ENCODE measurements at regions not wholly inside any gene's neighbourhood (a gene's known extent, or its start where the extent isn't known, plus 50 kb on each side); places are given as distances from the start of the nearest gene placed in this dataset.

- H3K27me3 Mint-ChIP-seq: no peaks in the 10 kb centered on the region
- H3K36me3 Mint-ChIP-seq: no peaks in the 10 kb centered on the region
- H3K4me1 Mint-ChIP-seq: no peaks in the 10 kb centered on the region
- ATAC-seq (no peak), DNase-seq (no peak)
- no peak overlapping the region for H3K27ac Mint-ChIP-seq
- peaks cover 0 to 7% (median 0%) of the 10 kb centered on the region in 9 donors for H3K9me3 Mint-ChIP-seq
- H3K4me3 Mint-ChIP-seq: no peak overlapping the region
- POLR2A ChIA-PET: no interaction called here
Measured at GRCh38 chr10:57294698-57295097, 933.6 kb upstream of the ZWINT start.

GRCh38 chr10:57288754-57289153 lies 927.7 kb upstream of the ZWINT start:
- POLR2A ChIA-PET: no interaction called here
- no peaks in the 10 kb centered on the region for H3K27me3 Mint-ChIP-seq
- H3K27ac Mint-ChIP-seq: no peak overlapping the region
- DNase-seq (no peak), ATAC-seq (no peak)
- H3K4me3 Mint-ChIP-seq: no peak overlapping the region
- H3K9me3 Mint-ChIP-seq: peaks cover 0 to 17% (median 6%) of the 10 kb centered on the region in 9 donors
- no peaks in the 10 kb centered on the region for H3K36me3 Mint-ChIP-seq
- no peaks in the 10 kb centered on the region for H3K4me1 Mint-ChIP-seq

- Mint-ChIP-seq H3K27me3 (no peaks in the 10 kb centered on the region), H3K27ac (no peak overlapping the region), H3K4me3 (no peak overlapping the region), H3K4me1 (no peaks in the 10 kb centered on the region), H3K9me3 (peaks cover 0 to 28% (median 4%) of the 10 kb centered on the region in 9 donors), H3K36me3 (no peaks in the 10 kb centered on the region)
- ATAC-seq (no peak), DNase-seq (no peak)
- POLR2A ChIA-PET: no interaction called here
Measured at GRCh38 chr10:57262892-57263291, 901.8 kb upstream of the ZWINT start.

- Mint-ChIP-seq H3K9me3 (peaks cover 0 to 30% (median 11%) of the 10 kb centered on the region in 9 donors), H3K27ac (no peak overlapping the region), H3K4me3 (no peak overlapping the region), H3K4me1 (no peaks in the 10 kb centered on the region), H3K27me3 (no peaks in the 10 kb centered on the region), H3K36me3 (no peaks in the 10 kb centered on the region)
- POLR2A ChIA-PET: no interaction called here
- no peak for DNase-seq
- ATAC-seq: no peak
Measured at GRCh38 chr10:57260175-57260574, 899.1 kb upstream of the ZWINT start.

- Mint-ChIP-seq H3K36me3 (no peaks in the 10 kb centered on the region), H3K9me3 (peaks cover 0 to 12% (median 0%) of the 10 kb centered on the region in 9 donors), H3K4me3 (no peak overlapping the region), H3K27ac (no peak overlapping the region), H3K27me3 (no peaks in the 10 kb centered on the region), H3K4me1 (no peaks in the 10 kb centered on the region)
- no peak for DNase-seq
- POLR2A ChIA-PET: no interaction called here
- no peak for ATAC-seq
Measured at GRCh38 chr10:57249615-57250281, 888.7 kb upstream of the ZWINT start.

- H3K36me3 Mint-ChIP-seq: no peaks in the 10 kb centered on the region
- no peaks in the 10 kb centered on the region for H3K27me3 Mint-ChIP-seq
- no peak overlapping the region for H3K4me3 Mint-ChIP-seq
- no peak for ATAC-seq
- peaks cover 0 to 14% (median 0%) of the 10 kb centered on the region in 9 donors for H3K9me3 Mint-ChIP-seq
- H3K27ac Mint-ChIP-seq: no peak overlapping the region
- H3K4me1 Mint-ChIP-seq: no peaks in the 10 kb centered on the region
- no peak for DNase-seq
- POLR2A ChIA-PET: no interaction called here
Measured at GRCh38 chr10:57247271-57247670, 886.2 kb upstream of the ZWINT start.

GRCh38 chr10:57225920-57226319 lies 864.9 kb upstream of the ZWINT start:
- ATAC-seq (no peak), DNase-seq (no peak)
- peaks cover 4 to 22% (median 15%) of the 10 kb centered on the region in 9 donors for H3K9me3 Mint-ChIP-seq
- H3K27me3 Mint-ChIP-seq: no peaks in the 10 kb centered on the region
- POLR2A ChIA-PET: no interaction called here
- H3K4me3 Mint-ChIP-seq: no peak overlapping the region
- H3K36me3 Mint-ChIP-seq: no peaks in the 10 kb centered on the region
- H3K27ac Mint-ChIP-seq: no peak overlapping the region
- H3K4me1 Mint-ChIP-seq: no peaks in the 10 kb centered on the region

- no peak overlapping the region for H3K27ac Mint-ChIP-seq
- no peaks in the 10 kb centered on the region for H3K36me3 Mint-ChIP-seq
- no peaks in the 10 kb centered on the region for H3K4me1 Mint-ChIP-seq
- POLR2A ChIA-PET: no interaction called here
- H3K4me3 Mint-ChIP-seq: no peak overlapping the region
- DNase-seq: no peak
- peaks cover 4 to 20% (median 11%) of the 10 kb centered on the region in 9 donors for H3K9me3 Mint-ChIP-seq
- ATAC-seq: no peak
- H3K27me3 Mint-ChIP-seq: no peaks in the 10 kb centered on the region
Measured at GRCh38 chr10:57224811-57225210, 863.8 kb upstream of the ZWINT start.

- H3K27ac Mint-ChIP-seq: no peak overlapping the region
- ATAC-seq: no peak
- H3K4me1 Mint-ChIP-seq: no peaks in the 10 kb centered on the region
- no peaks in the 10 kb centered on the region for H3K27me3 Mint-ChIP-seq
- no peak overlapping the region for H3K4me3 Mint-ChIP-seq
- DNase-seq: no peak
- no peaks in the 10 kb centered on the region for H3K36me3 Mint-ChIP-seq
- POLR2A ChIA-PET: no interaction called here
- peaks cover 0 to 37% (median 6%) of the 10 kb centered on the region in 9 donors for H3K9me3 Mint-ChIP-seq
Measured at GRCh38 chr10:57222603-57223002, 861.5 kb upstream of the ZWINT start.

- no peak for DNase-seq
- POLR2A ChIA-PET: no interaction called here
- H3K4me1 Mint-ChIP-seq: no peaks in the 10 kb centered on the region
- no peak overlapping the region for H3K27ac Mint-ChIP-seq
- H3K4me3 Mint-ChIP-seq: no peak overlapping the region
- no peak for ATAC-seq
- H3K9me3 Mint-ChIP-seq: peaks cover 0 to 34% (median 6%) of the 10 kb centered on the region in 9 donors
- H3K27me3 Mint-ChIP-seq: no peaks in the 10 kb centered on the region
- no peaks in the 10 kb centered on the region for H3K36me3 Mint-ChIP-seq
Measured at GRCh38 chr10:57222129-57222528, 861.1 kb upstream of the ZWINT start.

- no peak overlapping the region for H3K27ac Mint-ChIP-seq
- no peaks in the 10 kb centered on the region for H3K36me3 Mint-ChIP-seq
- no peaks in the 10 kb centered on the region for H3K4me1 Mint-ChIP-seq
- POLR2A ChIA-PET: no interaction called here
- H3K9me3 Mint-ChIP-seq: peaks cover 0 to 29% (median 6%) of the 10 kb centered on the region in 9 donors
- H3K4me3 Mint-ChIP-seq: no peak overlapping the region
- DNase-seq: no peak
- no peaks in the 10 kb centered on the region for H3K27me3 Mint-ChIP-seq
- no peak for ATAC-seq
Measured at GRCh38 chr10:57221674-57222073, 860.6 kb upstream of the ZWINT start.

- Mint-ChIP-seq H3K27me3 (no peaks in the 10 kb centered on the region), H3K4me1 (no peaks in the 10 kb centered on the region), H3K27ac (no peak overlapping the region), H3K9me3 (peaks cover 0 to 35% (median 3%) of the 10 kb centered on the region in 9 donors), H3K36me3 (no peaks in the 10 kb centered on the region), H3K4me3 (no peak overlapping the region)
- DNase-seq (no peak), ATAC-seq (no peak)
- POLR2A ChIA-PET: no interaction called here
Measured at GRCh38 chr10:57218382-57218781, 857.3 kb upstream of the ZWINT start.

GRCh38 chr10:57202356-57202755 lies 841.3 kb upstream of the ZWINT start:
- no peak overlapping the region for H3K4me3 Mint-ChIP-seq
- DNase-seq: no peak
- POLR2A ChIA-PET: no interaction called here
- peaks cover 0 to 10% (median 5%) of the 10 kb centered on the region in 9 donors for H3K9me3 Mint-ChIP-seq
- H3K4me1 Mint-ChIP-seq: no peaks in the 10 kb centered on the region
- no peak for ATAC-seq
- no peak overlapping the region for H3K27ac Mint-ChIP-seq
- no peaks in the 10 kb centered on the region for H3K27me3 Mint-ChIP-seq
- H3K36me3 Mint-ChIP-seq: no peaks in the 10 kb centered on the region

GRCh38 chr10:57188846-57189245 lies 827.8 kb upstream of the ZWINT start:
- Mint-ChIP-seq H3K4me1 (no peaks in the 10 kb centered on the region), H3K4me3 (no peak overlapping the region), H3K27ac (no peak overlapping the region), H3K9me3 (peaks cover 0 to 31% (median 5%) of the 10 kb centered on the region in 9 donors), H3K27me3 (no peaks in the 10 kb centered on the region), H3K36me3 (no peaks in the 10 kb centered on the region)
- ATAC-seq (no peak), DNase-seq (no peak)
- POLR2A ChIA-PET: no interaction called here
